SU-DHL-6 (cell line): ENCODE measurements at regions not wholly inside any gene's neighbourhood (a gene's known extent, or its start where the extent isn't known, plus 50 kb on each side); places are given as distances from the start of the nearest gene placed in this dataset.

ENCODE experiments used
- H2AFZ ChIP-seq: fragments of 200-600 bp; sonication (generic); 2 replicates; pipeline ENCODE4 v1.6.1; 2014; ENCODE audit warnings: low read depth, mild to moderate bottlenecking, moderate library complexity, mixed read lengths, antibody characterized with exemption, low read length; ENCODE audit not compliant: severe bottlenecking
- H3F3A ChIP-seq: fragments of 200-600 bp; shearing (Covaris generic); 2 replicates; pipeline ENCODE4 v1.6.0; 2016; ENCODE audit warnings: antibody characterized with exemption, mild to moderate bottlenecking; ENCODE audit not compliant: insufficient read depth
- H3K27ac ChIP-seq: fragments of 200-600 bp; sonication (generic); 2 replicates; pipeline ENCODE4 v1.5.1; 2016; ENCODE audit warnings: low read depth, mild to moderate bottlenecking, low read length, moderate library complexity, mixed read lengths
- H3K27me3 ChIP-seq: fragments of 200-600 bp; sonication (generic), shearing (Covaris generic); 2 replicates; pipeline ENCODE4 v1.6.0; 2014; ENCODE audit warnings: mild to moderate bottlenecking, low read length
- H3K36me3 ChIP-seq: fragments of 200-600 bp; sonication (generic); 2 replicates; pipeline ENCODE4 v1.6.1; 2014; ENCODE audit warnings: mild to moderate bottlenecking, low read length, mixed read lengths
- H3K4me2 ChIP-seq: fragments of 300-600, 200-600 bp; shearing (Covaris generic), sonication (generic); 2 replicates; pipeline ENCODE4 v1.6.0; 2014; ENCODE audit warnings: low read length, low read depth, mild to moderate bottlenecking; ENCODE audit not compliant: poor library complexity, severe bottlenecking
- H3K4me3 ChIP-seq: fragments of 200-600 bp; sonication (generic); 2 replicates; pipeline ENCODE4 v1.5.1; 2014; ENCODE audit warnings: antibody characterized with exemption, low read length, mild to moderate bottlenecking, mixed read lengths; ENCODE audit not compliant: insufficient read depth, poor library complexity, severe bottlenecking
- H3K79me2 ChIP-seq: fragments of 200-600 bp; sonication (generic); 2 replicates; pipeline ENCODE4 v1.6.1; 2014; ENCODE audit warnings: mild to moderate bottlenecking, low read length, moderate library complexity; ENCODE audit not compliant: insufficient read depth
- H3K9ac ChIP-seq: fragments of 200-600 bp; sonication (generic); 2 replicates; pipeline ENCODE4 v1.7.0; 2014; ENCODE audit warnings: mild to moderate bottlenecking, low read length
- H3K9me2 ChIP-seq: fragments of 200-600 bp; sonication (generic); replicated peaks from 2 replicates; pipeline ENCODE4 v1.6.1; 2014; ENCODE audit warnings: low read length; ENCODE audit not compliant: insufficient read depth
- H3K9me3 ChIP-seq: fragments of 200-600 bp; sonication (generic); 2 replicates; pipeline ENCODE4 v1.6.1; 2014; ENCODE audit warnings: low read length, mixed read lengths; ENCODE audit not compliant: insufficient read depth
- H4K20me1 ChIP-seq: fragments of 200-600 bp; sonication (generic); 2 replicates; pipeline ENCODE4 v1.6.1; 2014; ENCODE audit warnings: low read depth, mild to moderate bottlenecking, antibody characterized with exemption, low read length, moderate library complexity, mixed read lengths
- CTCF ChIP-seq: fragments of 200-600 bp; sonication (generic); IDR thresholded peaks from one replicate; pipeline ENCODE4 v1.5.1; 2017; ENCODE audit warnings: antibody characterized with exemption, mild to moderate bottlenecking, low read length, moderate library complexity; ENCODE audit not compliant: insufficient read depth, poor library complexity, severe bottlenecking
- EZH2phosphoT487 ChIP-seq: fragments of 200-600 bp; sonication (generic), shearing (Covaris generic); conservative IDR thresholded peaks from 2 replicates; pipeline ENCODE4 v1.6.1; 2018; ENCODE audit warnings: mild to moderate bottlenecking, antibody characterized with exemption, low read length, moderate library complexity, mixed read lengths

GRCh38 chr6:91453224-91453878, 866.5 kb upstream of the MAP3K7 start:
- H3K27ac ChIP-seq: no peak overlapping the region
- no peak overlapping the region for H2AFZ ChIP-seq
- no peaks in the 10 kb centered on the region for H3K79me2 ChIP-seq
- no peak overlapping the region for H3K4me3 ChIP-seq
- no peak overlapping the region for H3K4me2 ChIP-seq
- H3K9me3 ChIP-seq: no peaks in the 10 kb centered on the region
- no peaks in the 10 kb centered on the region for H3K9me2 ChIP-seq
- no peaks in the 10 kb centered on the region for H3K36me3 ChIP-seq
- H3K27me3 ChIP-seq: no peaks in the 10 kb centered on the region
- H3F3A ChIP-seq: no peaks in the 10 kb centered on the region
- H4K20me1 ChIP-seq: no peaks in the 10 kb centered on the region
- no peak overlapping the region for H3K9ac ChIP-seq
- TF ChIP-seq CTCF (no peak), EZH2phosphoT487 (no peak)

GRCh38 chr6:91449539-91449938, 862.7 kb upstream of the MAP3K7 start:
- Histone ChIP-seq H3K27ac (no peak overlapping the region), H4K20me1 (no peaks in the 10 kb centered on the region)
- no peak for TF ChIP-seq EZH2phosphoT487
- TF ChIP-seq CTCF: no peak

GRCh38 chr6:91447530-91448254, 860.8 kb upstream of the MAP3K7 start:
- no peak overlapping the region for H3K4me2 ChIP-seq
- no peak overlapping the region for H3K27ac ChIP-seq
- no peaks in the 10 kb centered on the region for H4K20me1 ChIP-seq
- no peaks in the 10 kb centered on the region for H3K27me3 ChIP-seq
- no peak overlapping the region for H2AFZ ChIP-seq
- no peaks in the 10 kb centered on the region for H3F3A ChIP-seq
- TF ChIP-seq CTCF (no peak), EZH2phosphoT487 (no peak)
- H3K9me2 ChIP-seq: no peaks in the 10 kb centered on the region
- H3K4me3 ChIP-seq: no peak overlapping the region
- no peak overlapping the region for H3K9ac ChIP-seq
- no peaks in the 10 kb centered on the region for H3K36me3 ChIP-seq
- H3K79me2 ChIP-seq: no peaks in the 10 kb centered on the region
- no peaks in the 10 kb centered on the region for H3K9me3 ChIP-seq

More at GRCh38 chr6:91449539-91449938, 862.7 kb upstream of the MAP3K7 start:
- H3K79me2 ChIP-seq: no peaks in the 10 kb centered on the region
- no peaks in the 10 kb centered on the region for H3K9me3 ChIP-seq
- no peak overlapping the region for H2AFZ ChIP-seq
- H3K9me2 ChIP-seq: no peaks in the 10 kb centered on the region
- H3K9ac ChIP-seq: no peak overlapping the region
- no peaks in the 10 kb centered on the region for H3K36me3 ChIP-seq
- no peaks in the 10 kb centered on the region for H3K27me3 ChIP-seq
- no peak overlapping the region for H3K4me2 ChIP-seq
- H3F3A ChIP-seq: no peaks in the 10 kb centered on the region
- H3K4me3 ChIP-seq: no peak overlapping the region
